ENCODE measurements at regions not wholly inside any gene's neighbourhood (a gene's known extent, or its start where the extent isn't known, plus 50 kb on each side); places are given as distances from the start of the nearest gene placed in this dataset.
"Not testable (repeated sequence)": the region's sequence is repeated elsewhere in the genome, so short reads cannot be mapped to it uniquely, and the experiment has no call there.

DNA sequence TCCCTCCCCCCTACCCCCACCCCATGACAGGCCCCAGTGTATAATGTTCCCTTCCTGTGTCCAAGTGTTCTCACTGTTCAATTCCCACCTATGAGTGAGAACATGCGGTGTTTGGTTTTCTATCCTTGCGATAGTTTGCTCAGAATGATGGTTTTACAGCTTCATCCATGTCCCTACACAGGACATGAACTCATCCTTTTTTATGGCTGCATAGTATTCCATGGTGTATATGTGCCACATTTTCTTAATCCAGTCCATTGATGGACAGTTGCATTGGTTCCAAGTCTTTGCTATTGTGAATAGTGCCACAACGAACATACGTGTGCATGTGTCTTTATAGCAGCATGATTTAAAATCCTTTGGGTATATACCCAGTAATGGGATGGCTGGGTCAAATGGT is 165.6 kb upstream of the TMEM45B start:
- TF ChIP-seq ZBTB34 (CRISPR knock-in tag; IDR thresholded peaks at IDR 0.05); SPI1 (IDR thresholded peaks at IDR 0.05; ENCODE audit: borderline replicate concordance, low read depth, low read length): not testable (repeated sequence)

All from K562 (cell line).